AG08395 (cell line): ENCODE measurements at regions not wholly inside any gene's neighbourhood (a gene's known extent, or its start where the extent isn't known, plus 50 kb on each side); places are given as distances from the start of the nearest gene placed in this dataset.

ENCODE experiments used
- DNase-seq: peaks from one replicate; pipeline ENCODE4 v3.0.0; 2012; ENCODE audit warnings: mixed read lengths, low spot score

- DNase-seq = no peak
These were observed 139.2 kb downstream of the KIF26A start for GRCh38 chr14:104277416-104278213.

- no peak for DNase-seq
These were observed 139.8 kb downstream of the KIF26A start for GRCh38 chr14:104278214-104278534.

GRCh38 chr14:104280085-104280901 is 141.9 kb downstream of the KIF26A start:
- DNase-seq = no peak

- DNase-seq = no peak
These were observed 142.7 kb downstream of the KIF26A start for GRCh38 chr14:104280902-104281767.

GRCh38 chr14:104281768-104282301 is 143.4 kb downstream of the KIF26A start:
- no peak for DNase-seq

- no peak for DNase-seq
These were observed 144.2 kb downstream of the KIF26A start for GRCh38 chr14:104282332-104283196.

- DNase-seq = no peak
These were observed 145.1 kb downstream of the KIF26A start for GRCh38 chr14:104283197-104284106.

- no peak for DNase-seq
These were observed 145.8 kb downstream of the KIF26A start for GRCh38 chr14:104284107-104284592.

GRCh38 chr14:104284636-104285507 is 146.5 kb downstream of the KIF26A start:
- DNase-seq = no peak

- DNase-seq = no peak
These were observed 147.1 kb downstream of the KIF26A start for GRCh38 chr14:104285508-104285840.

- no peak for DNase-seq
These were observed 147.7 kb downstream of the KIF26A start for GRCh38 chr14:104286086-104286485.

- DNase-seq = no peak
These were observed 148.1 kb downstream of the KIF26A start for GRCh38 chr14:104286496-104286895.

GRCh38 chr14:104287301-104288009 is 149.1 kb downstream of the KIF26A start:
- no peak for DNase-seq

- DNase-seq = no peak
These were observed 149.9 kb downstream of the KIF26A start for GRCh38 chr14:104288272-104288671.

GRCh38 chr14:104289507-104289906 is 151.1 kb downstream of the KIF26A start:
- no peak for DNase-seq

- DNase-seq = no peak
These were observed 151.8 kb downstream of the KIF26A start for GRCh38 chr14:104290058-104290667.

GRCh38 chr14:104290756-104291122 is 152.4 kb downstream of the KIF26A start:
- no peak for DNase-seq
